ENCODE measurements at regions not wholly inside any gene's neighbourhood (a gene's known extent, or its start where the extent isn't known, plus 50 kb on each side); places are given as distances from the start of the nearest gene placed in this dataset.

GRCh38 chr12:14272956-14273912 is 92.2 kb upstream of the ATF7IP start:
- Histone ChIP-seq H3K4me1 (ENCODE audit: control insufficient read depth, insufficient read depth, low read length) (peaks cover 4% of the 10 kb centered on the region), H3K27me3 (ENCODE audit: control insufficient read depth, insufficient read depth, low read length) (no peaks in the 10 kb centered on the region), H3K36me3 (ENCODE audit: control insufficient read depth, insufficient read depth, low read length) (no peaks in the 10 kb centered on the region), H3K27ac (ENCODE audit: low read length) (peak overlapping the region; percentile 21), H3K9me3 (replicated peaks; ENCODE audit: control insufficient read depth, low read depth, low read length) (peaks cover 2% of the 10 kb centered on the region), H3K4me3 (ENCODE audit: low read length) (no peak overlapping the region)
- 40% methylated on average over 1 of the region's 8 CpGs for whole genome bisulfite sequencing (ENCODE audit: insufficient coverage)
- peak; percentile 65 for DNase-seq

GRCh38 chr12:14273913-14274311 is 91.6 kb upstream of the ATF7IP start:
- no peak for DNase-seq
- Histone ChIP-seq H3K9me3 (replicated peaks; ENCODE audit: control insufficient read depth, low read depth, low read length) (peaks cover 2% of the 10 kb centered on the region), H3K27ac (ENCODE audit: low read length) (peak overlapping the region; percentile 21), H3K36me3 (ENCODE audit: control insufficient read depth, insufficient read depth, low read length) (no peaks in the 10 kb centered on the region), H3K4me1 (ENCODE audit: control insufficient read depth, insufficient read depth, low read length) (peaks cover 4% of the 10 kb centered on the region), H3K4me3 (ENCODE audit: low read length) (no peak overlapping the region), H3K27me3 (ENCODE audit: control insufficient read depth, insufficient read depth, low read length) (no peaks in the 10 kb centered on the region)
- WGBS (ENCODE audit: insufficient coverage), result 81% methylated on average over 2 of the region's 6 CpGs

- WGBS (ENCODE audit: insufficient coverage), result no CpG with 5 or more reads among the region's 1 CpG
- no peak for DNase-seq
- Histone ChIP-seq H3K27ac (ENCODE audit: low read length) (no peak overlapping the region), H3K4me1 (ENCODE audit: control insufficient read depth, insufficient read depth, low read length) (peaks cover 4% of the 10 kb centered on the region), H3K9me3 (replicated peaks; ENCODE audit: control insufficient read depth, low read depth, low read length) (peaks cover 2% of the 10 kb centered on the region), H3K4me3 (ENCODE audit: low read length) (no peak overlapping the region), H3K27me3 (ENCODE audit: control insufficient read depth, insufficient read depth, low read length) (no peaks in the 10 kb centered on the region), H3K36me3 (ENCODE audit: control insufficient read depth, insufficient read depth, low read length) (no peaks in the 10 kb centered on the region)
These were observed 90.4 kb upstream of the ATF7IP start for GRCh38 chr12:14275111-14275510.

GRCh38 chr12:14275886-14276285 is 89.6 kb upstream of the ATF7IP start:
- Histone ChIP-seq H3K27me3 (ENCODE audit: control insufficient read depth, insufficient read depth, low read length) (no peaks in the 10 kb centered on the region), H3K27ac (ENCODE audit: low read length) (no peak overlapping the region), H3K36me3 (ENCODE audit: control insufficient read depth, insufficient read depth, low read length) (no peaks in the 10 kb centered on the region), H3K4me3 (ENCODE audit: low read length) (no peak overlapping the region), H3K9me3 (replicated peaks; ENCODE audit: control insufficient read depth, low read depth, low read length) (no peaks in the 10 kb centered on the region), H3K4me1 (ENCODE audit: control insufficient read depth, insufficient read depth, low read length) (peaks cover 4% of the 10 kb centered on the region)
- no CpG with 5 or more reads among the region's 1 CpG for WGBS (ENCODE audit: insufficient coverage)
- DNase-seq, result no peak

GRCh38 chr12:14278294-14278953 is 87.1 kb upstream of the ATF7IP start:
- H3K27ac ChIP-seq (ENCODE audit: low read length), result no peak overlapping the region
- no peak overlapping the region for H3K4me3 ChIP-seq (ENCODE audit: low read length)
- H3K4me1 ChIP-seq (ENCODE audit: control insufficient read depth, insufficient read depth, low read length), result peaks cover 6% of the 10 kb centered on the region
- no CpG with 5 or more reads among the region's 1 CpG for WGBS (ENCODE audit: insufficient coverage)
- no peaks in the 10 kb centered on the region for H3K36me3 ChIP-seq (ENCODE audit: control insufficient read depth, insufficient read depth, low read length)
- DNase-seq, result peak; percentile 76
- no peaks in the 10 kb centered on the region for H3K27me3 ChIP-seq (ENCODE audit: control insufficient read depth, insufficient read depth, low read length)
- no peaks in the 10 kb centered on the region for H3K9me3 ChIP-seq (replicated peaks; ENCODE audit: control insufficient read depth, low read depth, low read length)

GRCh38 chr12:14279845-14280244 is 85.6 kb upstream of the ATF7IP start:
- 80% methylated on average over 3 of the region's 6 CpGs for WGBS (ENCODE audit: insufficient coverage)
- no peak overlapping the region for H3K27ac ChIP-seq (ENCODE audit: low read length)
- no peaks in the 10 kb centered on the region for H3K27me3 ChIP-seq (ENCODE audit: control insufficient read depth, insufficient read depth, low read length)
- no peak for DNase-seq
- H3K9me3 ChIP-seq (replicated peaks; ENCODE audit: control insufficient read depth, low read depth, low read length), result no peaks in the 10 kb centered on the region
- H3K36me3 ChIP-seq (ENCODE audit: control insufficient read depth, insufficient read depth, low read length), result no peaks in the 10 kb centered on the region
- no peak overlapping the region for H3K4me3 ChIP-seq (ENCODE audit: low read length)
- H3K4me1 ChIP-seq (ENCODE audit: control insufficient read depth, insufficient read depth, low read length), result peaks cover 13% of the 10 kb centered on the region

GRCh38 chr12:14280921-14281320 is 84.6 kb upstream of the ATF7IP start:
- H3K27ac ChIP-seq (ENCODE audit: low read length), result no peak overlapping the region
- H3K36me3 ChIP-seq (ENCODE audit: control insufficient read depth, insufficient read depth, low read length), result no peaks in the 10 kb centered on the region
- H3K27me3 ChIP-seq (ENCODE audit: control insufficient read depth, insufficient read depth, low read length), result no peaks in the 10 kb centered on the region
- peaks cover 13% of the 10 kb centered on the region for H3K4me1 ChIP-seq (ENCODE audit: control insufficient read depth, insufficient read depth, low read length)
- 100% methylated on average over 3 of the region's 5 CpGs for whole genome bisulfite sequencing (ENCODE audit: insufficient coverage)
- H3K4me3 ChIP-seq (ENCODE audit: low read length), result no peak overlapping the region
- no peaks in the 10 kb centered on the region for H3K9me3 ChIP-seq (replicated peaks; ENCODE audit: control insufficient read depth, low read depth, low read length)
- no peak for DNase-seq

- Histone ChIP-seq H3K27ac (ENCODE audit: low read length) (no peak overlapping the region), H3K9me3 (replicated peaks; ENCODE audit: control insufficient read depth, low read depth, low read length) (no peaks in the 10 kb centered on the region), H3K27me3 (ENCODE audit: control insufficient read depth, insufficient read depth, low read length) (no peaks in the 10 kb centered on the region), H3K4me1 (ENCODE audit: control insufficient read depth, insufficient read depth, low read length) (peaks cover 13% of the 10 kb centered on the region), H3K4me3 (ENCODE audit: low read length) (no peak overlapping the region), H3K36me3 (ENCODE audit: control insufficient read depth, insufficient read depth, low read length) (no peaks in the 10 kb centered on the region)
- no CpG with 5 or more reads among the region's 2 CpGs for WGBS (ENCODE audit: insufficient coverage)
- no peak for DNase-seq
These were observed 83.9 kb upstream of the ATF7IP start for GRCh38 chr12:14281539-14281938.

GRCh38 chr12:14283489-14284144 is 81.9 kb upstream of the ATF7IP start:
- Histone ChIP-seq H3K4me1 (ENCODE audit: control insufficient read depth, insufficient read depth, low read length) (peaks cover 13% of the 10 kb centered on the region), H3K36me3 (ENCODE audit: control insufficient read depth, insufficient read depth, low read length) (no peaks in the 10 kb centered on the region), H3K27me3 (ENCODE audit: control insufficient read depth, insufficient read depth, low read length) (no peaks in the 10 kb centered on the region), H3K9me3 (replicated peaks; ENCODE audit: control insufficient read depth, low read depth, low read length) (no peaks in the 10 kb centered on the region), H3K27ac (ENCODE audit: low read length) (peak overlapping the region; percentile 75), H3K4me3 (ENCODE audit: low read length) (no peak overlapping the region)
- WGBS (ENCODE audit: insufficient coverage), result no CpG with 5 or more reads among the region's 6 CpGs
- peak; percentile 27 for DNase-seq

- Histone ChIP-seq H3K9me3 (replicated peaks; ENCODE audit: control insufficient read depth, low read depth, low read length) (peaks cover 5% of the 10 kb centered on the region), H3K27ac (ENCODE audit: low read length) (peak overlapping the region; percentile 75), H3K36me3 (ENCODE audit: control insufficient read depth, insufficient read depth, low read length) (no peaks in the 10 kb centered on the region), H3K4me3 (ENCODE audit: low read length) (no peak overlapping the region), H3K27me3 (ENCODE audit: control insufficient read depth, insufficient read depth, low read length) (no peaks in the 10 kb centered on the region), H3K4me1 (ENCODE audit: control insufficient read depth, insufficient read depth, low read length) (peaks cover 13% of the 10 kb centered on the region)
- 35% methylated on average over 5 of the region's 7 CpGs for WGBS (ENCODE audit: insufficient coverage)
- peak; percentile 76 for DNase-seq
These were observed 81.2 kb upstream of the ATF7IP start for GRCh38 chr12:14284184-14284722.
